H9 (cell line): ENCODE measurements at regions not wholly inside any gene's neighbourhood (a gene's known extent, or its start where the extent isn't known, plus 50 kb on each side); places are given as distances from the start of the nearest gene placed in this dataset.

Experiments
- DNase-seq: peaks from one replicate; pipeline ENCODE4 v3.0.0-alpha.2; 2017
- H2AFZ ChIP-seq: one replicate; pipeline ENCODE4 v1.6.1; 2013; ENCODE audit warnings: mild to moderate bottlenecking, low read length, control low read depth, moderate library complexity
- H2AK5ac ChIP-seq: 2 replicates; pipeline ENCODE4 v1.6.1; 2013; ENCODE audit warnings: low read length, control low read depth, mixed read lengths; ENCODE audit not compliant: insufficient read length
- H2BK120ac ChIP-seq: one replicate; pipeline ENCODE4 v1.6.1; 2013; ENCODE audit warnings: low read depth, mild to moderate bottlenecking, low read length, control low read depth, inconsistent platforms; ENCODE audit not compliant: poor library complexity, severe bottlenecking
- H2BK12ac ChIP-seq: 2 replicates; pipeline ENCODE4 v1.6.1; 2013; ENCODE audit warnings: low read length, control low read depth, mixed read lengths, low read depth; ENCODE audit not compliant: insufficient read length
- H2BK15ac ChIP-seq: 2 replicates; pipeline ENCODE4 v1.6.1; 2013; ENCODE audit warnings: low read depth, low read length, control low read depth
- H2BK20ac ChIP-seq: one replicate; pipeline ENCODE4 v1.6.1; 2013; ENCODE audit warnings: low read depth, mild to moderate bottlenecking, low read length, control low read depth, inconsistent platforms; ENCODE audit not compliant: poor library complexity, severe bottlenecking
- H2BK5ac ChIP-seq: 2 replicates; pipeline ENCODE4 v1.6.1; 2013; ENCODE audit warnings: low read length, control low read depth, mixed read lengths; ENCODE audit not compliant: insufficient read length
- H3K14ac ChIP-seq: 2 replicates; pipeline ENCODE4 v1.6.1; 2013; ENCODE audit warnings: low read length, control low read depth; ENCODE audit not compliant: insufficient read depth
- H3K18ac ChIP-seq: 2 replicates; pipeline ENCODE4 v1.6.1; 2013; ENCODE audit warnings: low read depth, mild to moderate bottlenecking, mixed read lengths, low read length, control low read depth; ENCODE audit not compliant: insufficient read length
- H3K23ac ChIP-seq: 2 replicates; pipeline ENCODE4 v1.6.1; 2013; ENCODE audit warnings: low read length, control low read depth, mixed read lengths, low read depth; ENCODE audit not compliant: insufficient read length
- H3K23me2 ChIP-seq: 2 replicates; pipeline ENCODE4 v1.6.1; 2013; ENCODE audit warnings: low read depth, mild to moderate bottlenecking, mixed read lengths, low read length, control low read depth; ENCODE audit not compliant: insufficient read length, poor library complexity, severe bottlenecking
- H3K27ac ChIP-seq: 2 replicates; pipeline ENCODE4 v1.5.1; 2013; ENCODE audit warnings: low read length, control low read depth, mixed read lengths, low read depth; ENCODE audit not compliant: insufficient read length
- H3K27me3 ChIP-seq: 2 replicates; pipeline ENCODE4 v1.6.1; 2013; ENCODE audit warnings: low read length, control low read depth, inconsistent platforms; ENCODE audit not compliant: insufficient read depth
- H3K4ac ChIP-seq: 2 replicates; pipeline ENCODE4 v1.6.1; 2013; ENCODE audit warnings: low read depth, mild to moderate bottlenecking, control low read depth, inconsistent platforms, low read length, moderate library complexity
- H3K4me1 ChIP-seq: 2 replicates; pipeline ENCODE4 v1.6.1; 2013; ENCODE audit warnings: low read length, control low read depth, inconsistent platforms; ENCODE audit not compliant: insufficient read depth
- H3K4me2 ChIP-seq: 2 replicates; pipeline ENCODE4 v1.6.1; 2013; ENCODE audit warnings: low read length, control low read depth, mixed read lengths; ENCODE audit not compliant: insufficient read length, insufficient read depth
- H3K56ac ChIP-seq: 2 replicates; pipeline ENCODE4 v1.6.1; 2013; ENCODE audit warnings: low read depth, mild to moderate bottlenecking, mixed read lengths, low read length, control low read depth; ENCODE audit not compliant: insufficient read length
- H3K79me1 ChIP-seq: 2 replicates; pipeline ENCODE4 v1.6.1; 2013; ENCODE audit warnings: low read depth, mild to moderate bottlenecking, moderate library complexity, low read length, control low read depth, inconsistent platforms; ENCODE audit not compliant: insufficient read depth, poor library complexity, severe bottlenecking
- H3K79me2 ChIP-seq: 2 replicates; pipeline ENCODE4 v1.6.1; 2013; ENCODE audit warnings: low read length, control low read depth, inconsistent platforms; ENCODE audit not compliant: insufficient read depth
- H3K9ac ChIP-seq: 2 replicates; pipeline ENCODE4 v1.6.1; 2013; ENCODE audit warnings: low read length, control low read depth, mixed read lengths; ENCODE audit not compliant: insufficient read length; ENCODE audit errors: extremely low read depth
- H3K9me3 ChIP-seq: one replicate; pipeline ENCODE4 v1.6.1; 2013; ENCODE audit warnings: low read depth, low read length, inconsistent platforms; ENCODE audit not compliant: control insufficient read depth
- H3T11ph ChIP-seq: one replicate; pipeline ENCODE4 v1.6.1; 2013; ENCODE audit warnings: mild to moderate bottlenecking, low read length, control low read depth, inconsistent platforms
- H4K20me1 ChIP-seq: one replicate; pipeline ENCODE4 v1.6.1; 2013; ENCODE audit not compliant: control insufficient read depth, insufficient read length, insufficient read depth
- H4K5ac ChIP-seq: 2 replicates; pipeline ENCODE4 v1.6.1; 2013; ENCODE audit warnings: low read depth, mild to moderate bottlenecking, mixed read lengths, low read length, control low read depth; ENCODE audit not compliant: insufficient read length
- H4K8ac ChIP-seq: replicated peaks from 2 replicates; pipeline ENCODE4 v1.6.1; 2013; ENCODE audit warnings: low read length, control low read depth, mixed read lengths, low read depth; ENCODE audit not compliant: insufficient read length
- H4K91ac ChIP-seq: 2 replicates; pipeline ENCODE4 v1.6.1; 2013; ENCODE audit warnings: low read depth, mild to moderate bottlenecking, moderate library complexity, mixed read lengths, low read length, control low read depth; ENCODE audit not compliant: insufficient read length
- H3K27ac Mint-ChIP-seq, 3 experiments: 2 replicates in 2 of 3; 3 replicates in 1 of 3; pipeline ENCODE4 v1.8.0; 2020 to 2021; ENCODE audit warnings: mixed read lengths in 3 of 3, mild to moderate bottlenecking in 1 of 3, moderate library complexity in 1 of 3
- H3K27me3 Mint-ChIP-seq: 2 replicates; pipeline ENCODE4 v1.8.0; 2021; ENCODE audit warnings: low read depth, mild to moderate bottlenecking, moderate library complexity, mixed read lengths
- H3K36me3 Mint-ChIP-seq, 3 experiments: 2 replicates in 2 of 3; 3 replicates in 1 of 3; pipeline ENCODE4 v1.8.0; 2020 to 2021; ENCODE audit warnings: low read depth in 3 of 3, mixed read lengths in 3 of 3; ENCODE audit not compliant: insufficient read depth in 1 of 3
- H3K4me1 Mint-ChIP-seq, 2 experiments: 2 replicates each; pipeline ENCODE4 v1.8.0; 2020; ENCODE audit warnings: mixed read lengths in 2 of 2
- H3K4me3 Mint-ChIP-seq, 2 experiments: 2 replicates in 1 of 2; 3 replicates in 1 of 2; pipeline ENCODE4 v1.8.0; 2020 to 2021; ENCODE audit warnings: mild to moderate bottlenecking in 2 of 2, mixed read lengths in 2 of 2, moderate library complexity in 1 of 2
- H3K9me3 Mint-ChIP-seq, 2 experiments: 2 replicates in 1 of 2; 3 replicates in 1 of 2; pipeline ENCODE4 v1.8.0; 2020; ENCODE audit warnings: mild to moderate bottlenecking in 2 of 2, mixed read lengths in 2 of 2, moderate library complexity in 1 of 2
- CTCF ChIP-seq: fragments of 200-600 bp; sonication (generic); conservative IDR thresholded peaks from 3 replicates; pipeline ENCODE4 v1.8.0; 2021; ENCODE audit warnings: antibody characterized with exemption, mild to moderate bottlenecking
- WGBS: extraction: QIAGEN DNeasy Blood & Tissue Kit; methylation state at CpG from one replicate; pipeline ENCODE4 v1.1.7; 2013; ENCODE audit warnings: missing lambda C conversion rate, low lambda C conversion rate, mixed read lengths; ENCODE audit not compliant: insufficient read length; ENCODE audit errors: extremely low coverage; 5-methylcytosine and 5-hydroxymethylcytosine counted together

- H3K9me3 ChIP-seq: no peaks in the 10 kb centered on the region
- Mint-ChIP-seq H3K4me1 (peaks cover 4 to 8% of the 10 kb centered on the region in 2 experiments), H3K4me3 (no peak overlapping the region), H3K9me3 (no peaks in the 10 kb centered on the region), H3K27me3 (peaks cover 11% of the 10 kb centered on the region), H3K36me3 (no peaks in the 10 kb centered on the region), H3K27ac (no peak overlapping the region)
- no peak overlapping the region for H4K91ac ChIP-seq
- WGBS: no CpG with 5 or more reads among the region's 1 CpG
- no peak overlapping the region for H2AK5ac ChIP-seq
- H2BK20ac ChIP-seq: no peak overlapping the region
- H4K5ac ChIP-seq: no peak overlapping the region
- H2BK5ac ChIP-seq: no peak overlapping the region
- no peak overlapping the region for H3K4me2 ChIP-seq
- H3K79me1 ChIP-seq: no peaks in the 10 kb centered on the region
- H3T11ph ChIP-seq: no peak overlapping the region
- no peak overlapping the region for H2BK15ac ChIP-seq
- H2BK12ac ChIP-seq: no peak overlapping the region
- H3K23ac ChIP-seq: no peak overlapping the region
- H3K4ac ChIP-seq: no peak overlapping the region
- no peaks in the 10 kb centered on the region for H3K23me2 ChIP-seq
- H3K14ac ChIP-seq: no peak overlapping the region
- H2AFZ ChIP-seq: no peak overlapping the region
- no peaks in the 10 kb centered on the region for H3K27me3 ChIP-seq
- H3K9ac ChIP-seq: no peak overlapping the region
- H3K18ac ChIP-seq: no peak overlapping the region
- no peaks in the 10 kb centered on the region for H4K20me1 ChIP-seq
- peaks cover 4% of the 10 kb centered on the region; the same call in 1 of the 2 replicates for H3K4me1 ChIP-seq
- no peak overlapping the region for H4K8ac ChIP-seq
- no peak overlapping the region for H2BK120ac ChIP-seq
- DNase-seq: no peak
- no peaks in the 10 kb centered on the region for H3K79me2 ChIP-seq
- H3K56ac ChIP-seq: no peak overlapping the region
- TF ChIP-seq CTCF: no peak
- no peak overlapping the region for H3K27ac ChIP-seq
These were observed 82.9 kb upstream of the SMNDC1 start for GRCh38 chr10:110387617-110387982.
